ENCODE measurements at regions not wholly inside any gene's neighbourhood (a gene's known extent, or its start where the extent isn't known, plus 50 kb on each side); places are given as distances from the start of the nearest gene placed in this dataset.

- no peaks in the 10 kb centered on the region for H3K4me1 ChIP-seq (ENCODE audit: control insufficient read depth in 3 of 3, insufficient read depth in 2 of 3, low read depth in 1 of 3, low read length in 2 of 3)
- no peaks in the 10 kb centered on the region for H3K9me3 ChIP-seq (ENCODE audit: control insufficient read depth in 2 of 2, insufficient read depth in 1 of 2, low read depth in 1 of 2, low read length in 1 of 2)
- H3K4me3 ChIP-seq (ENCODE audit: low read depth in 1 of 3, low read length in 3 of 3) = peak overlapping the region in 1 of 3 donors; percentile 7
- no peak for DNase-seq
- no peak overlapping the region for H3K27ac ChIP-seq (ENCODE audit: low read depth in 1 of 3, low read length in 2 of 3)
- H3K27me3 ChIP-seq (ENCODE audit: control insufficient read depth in 3 of 3, insufficient read depth in 3 of 3, low read length in 3 of 3) = no peaks in the 10 kb centered on the region
- no peak for FAIRE-seq
- H3K36me3 ChIP-seq (ENCODE audit: control insufficient read depth in 3 of 3, insufficient read depth in 2 of 3, low read depth in 1 of 3, low read length in 3 of 3) = no peaks in the 10 kb centered on the region
- 60 to 75% (median 69%) methylated on average over 5 of the region's 5 CpGs for WGBS, 3 donors
Measured at GRCh38 chr11:105211806-105212554, 72.4 kb upstream of the CARD18 start.

GRCh38 chr11:105208019-105208418 lies 68.5 kb upstream of the CARD18 start:
- DNase-seq (no peak), FAIRE-seq (no peak)
- Histone ChIP-seq H3K9me3 (ENCODE audit: control insufficient read depth in 2 of 2, insufficient read depth in 1 of 2, low read depth in 1 of 2, low read length in 1 of 2) (no peaks in the 10 kb centered on the region), H3K4me1 (ENCODE audit: control insufficient read depth in 3 of 3, insufficient read depth in 2 of 3, low read depth in 1 of 3, low read length in 2 of 3) (peaks cover 0 to 5% (median 0%) of the 10 kb centered on the region in 3 donors), H3K36me3 (ENCODE audit: control insufficient read depth in 3 of 3, insufficient read depth in 2 of 3, low read depth in 1 of 3, low read length in 3 of 3) (no peaks in the 10 kb centered on the region), H3K4me3 (ENCODE audit: low read depth in 1 of 3, low read length in 3 of 3) (no peak overlapping the region), H3K27me3 (ENCODE audit: control insufficient read depth in 3 of 3, insufficient read depth in 3 of 3, low read length in 3 of 3) (no peaks in the 10 kb centered on the region), H3K27ac (ENCODE audit: low read depth in 1 of 3, low read length in 2 of 3) (no peak overlapping the region)
- 90 to 94% (median 92%) methylated on average over 4 of the region's 4 CpGs for WGBS, 3 donors

GRCh38 chr11:105206633-105207032 lies 67.1 kb upstream of the CARD18 start:
- Histone ChIP-seq H3K4me1 (ENCODE audit: control insufficient read depth in 3 of 3, insufficient read depth in 2 of 3, low read depth in 1 of 3, low read length in 2 of 3) (peaks cover 0 to 15% (median 0%) of the 10 kb centered on the region in 3 donors), H3K27ac (ENCODE audit: low read depth in 1 of 3, low read length in 2 of 3) (no peak overlapping the region), H3K27me3 (ENCODE audit: control insufficient read depth in 3 of 3, insufficient read depth in 3 of 3, low read length in 3 of 3) (no peaks in the 10 kb centered on the region), H3K4me3 (ENCODE audit: low read depth in 1 of 3, low read length in 3 of 3) (no peak overlapping the region), H3K36me3 (ENCODE audit: control insufficient read depth in 3 of 3, insufficient read depth in 2 of 3, low read depth in 1 of 3, low read length in 3 of 3) (no peaks in the 10 kb centered on the region), H3K9me3 (ENCODE audit: control insufficient read depth in 2 of 2, insufficient read depth in 1 of 2, low read depth in 1 of 2, low read length in 1 of 2) (no peaks in the 10 kb centered on the region)
- 76 to 82% (median 80%) methylated on average over 4 of the region's 4 CpGs for WGBS, 3 donors
- FAIRE-seq (no peak), DNase-seq (no peak)

GRCh38 chr11:105204636-105205035 lies 65.1 kb upstream of the CARD18 start:
- no peaks in the 10 kb centered on the region for H3K36me3 ChIP-seq (ENCODE audit: control insufficient read depth in 3 of 3, insufficient read depth in 2 of 3, low read depth in 1 of 3, low read length in 3 of 3)
- H3K27ac ChIP-seq (ENCODE audit: low read depth in 1 of 3, low read length in 2 of 3) = no peak overlapping the region
- no peak overlapping the region for H3K4me3 ChIP-seq (ENCODE audit: low read depth in 1 of 3, low read length in 3 of 3)
- no peaks in the 10 kb centered on the region for H3K27me3 ChIP-seq (ENCODE audit: control insufficient read depth in 3 of 3, insufficient read depth in 3 of 3, low read length in 3 of 3)
- DNase-seq (no peak), FAIRE-seq (no peak)
- H3K9me3 ChIP-seq (ENCODE audit: control insufficient read depth in 2 of 2, insufficient read depth in 1 of 2, low read depth in 1 of 2, low read length in 1 of 2) = peaks cover 0 to under 1% of the 10 kb centered on the region in 2 donors
- peaks cover 0 to 22% (median 0%) of the 10 kb centered on the region in 3 donors for H3K4me1 ChIP-seq (ENCODE audit: control insufficient read depth in 3 of 3, insufficient read depth in 2 of 3, low read depth in 1 of 3, low read length in 2 of 3)

GRCh38 chr11:105203569-105204240 lies 64.1 kb upstream of the CARD18 start:
- H3K27me3 ChIP-seq (ENCODE audit: control insufficient read depth in 3 of 3, insufficient read depth in 3 of 3, low read length in 3 of 3) = no peaks in the 10 kb centered on the region
- H3K9me3 ChIP-seq (ENCODE audit: control insufficient read depth in 2 of 2, insufficient read depth in 1 of 2, low read depth in 1 of 2, low read length in 1 of 2) = peaks cover 0 to 3% of the 10 kb centered on the region in 2 donors
- H3K36me3 ChIP-seq (ENCODE audit: control insufficient read depth in 3 of 3, insufficient read depth in 2 of 3, low read depth in 1 of 3, low read length in 3 of 3) = no peaks in the 10 kb centered on the region
- H3K4me3 ChIP-seq (ENCODE audit: low read depth in 1 of 3, low read length in 3 of 3) = no peak overlapping the region
- H3K27ac ChIP-seq (ENCODE audit: low read depth in 1 of 3, low read length in 2 of 3) = peak overlapping the region in 1 of 3 donors; percentile 18
- FAIRE-seq = no peak
- DNase-seq = peak in 1 of 2 donors; percentile 10
- WGBS, 3 donors = 86 to 93% (median 90%) methylated on average over 2 of the region's 2 CpGs
- H3K4me1 ChIP-seq (ENCODE audit: control insufficient read depth in 3 of 3, insufficient read depth in 2 of 3, low read depth in 1 of 3, low read length in 2 of 3) = peaks cover 0 to 22% (median 0%) of the 10 kb centered on the region in 3 donors

DNA sequence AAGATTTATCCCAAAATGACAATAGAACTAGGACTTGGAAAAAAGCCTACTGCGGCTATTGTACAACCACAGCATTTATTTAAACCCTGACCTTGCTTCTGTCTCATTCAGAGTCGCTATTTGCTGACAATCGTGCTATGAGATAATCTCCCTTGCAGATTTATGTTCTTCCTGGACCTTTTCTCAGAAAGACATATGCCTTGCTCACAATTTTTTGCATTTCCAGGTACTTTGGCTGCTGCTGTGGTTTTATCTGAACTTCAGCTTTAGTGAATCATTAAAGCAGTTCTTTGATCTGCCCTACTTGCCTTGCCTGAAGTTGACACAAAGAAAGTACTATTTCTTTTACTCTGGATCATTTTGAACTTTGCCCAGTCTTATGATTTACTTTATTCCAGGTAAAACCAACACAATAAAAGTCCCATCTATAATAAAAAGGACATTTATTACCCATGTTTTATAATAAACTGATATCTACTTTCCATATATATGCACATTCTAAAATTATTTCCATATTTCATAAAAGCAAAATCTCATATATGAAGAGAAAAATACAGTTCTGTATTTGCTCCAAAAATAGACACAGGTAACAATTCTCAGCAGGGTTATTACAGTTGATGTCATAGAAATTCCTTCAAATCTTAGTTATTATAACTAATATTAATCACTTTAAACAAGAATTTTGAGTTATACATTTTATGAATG lies 63.4 kb upstream of the CARD18 start:
- no peaks in the 10 kb centered on the region for H3K27me3 ChIP-seq (ENCODE audit: control insufficient read depth in 3 of 3, insufficient read depth in 3 of 3, low read length in 3 of 3)
- peak; percentile 82 to 90 for DNase-seq
- no peaks in the 10 kb centered on the region for H3K36me3 ChIP-seq (ENCODE audit: control insufficient read depth in 3 of 3, insufficient read depth in 2 of 3, low read depth in 1 of 3, low read length in 3 of 3)
- H3K4me3 ChIP-seq (ENCODE audit: low read depth in 1 of 3, low read length in 3 of 3) = no peak overlapping the region
- H3K9me3 ChIP-seq (ENCODE audit: control insufficient read depth in 2 of 2, insufficient read depth in 1 of 2, low read depth in 1 of 2, low read length in 1 of 2) = peaks cover 0 to 3% of the 10 kb centered on the region in 2 donors
- peak overlapping the region in 1 of 3 donors; percentile 74 for H3K27ac ChIP-seq (ENCODE audit: low read depth in 1 of 3, low read length in 2 of 3)
- 6 to 31% (median 13%) methylated on average over 3 of the region's 3 CpGs for WGBS, 3 donors
- FAIRE-seq = peak; percentile 82
- H3K4me1 ChIP-seq (ENCODE audit: control insufficient read depth in 3 of 3, insufficient read depth in 2 of 3, low read depth in 1 of 3, low read length in 2 of 3) = peaks cover 0 to 22% (median 0%) of the 10 kb centered on the region in 3 donors

GRCh38 chr11:105202422-105202821 lies 62.9 kb upstream of the CARD18 start:
- Histone ChIP-seq H3K4me3 (ENCODE audit: low read depth in 1 of 3, low read length in 3 of 3) (no peak overlapping the region), H3K27me3 (ENCODE audit: control insufficient read depth in 3 of 3, insufficient read depth in 3 of 3, low read length in 3 of 3) (no peaks in the 10 kb centered on the region), H3K36me3 (ENCODE audit: control insufficient read depth in 3 of 3, insufficient read depth in 2 of 3, low read depth in 1 of 3, low read length in 3 of 3) (no peaks in the 10 kb centered on the region), H3K27ac (ENCODE audit: low read depth in 1 of 3, low read length in 2 of 3) (peak overlapping the region in 2 of 3 donors; percentile 70 to 74), H3K9me3 (ENCODE audit: control insufficient read depth in 2 of 2, insufficient read depth in 1 of 2, low read depth in 1 of 2, low read length in 1 of 2) (peaks cover 0 to 3% of the 10 kb centered on the region in 2 donors), H3K4me1 (ENCODE audit: control insufficient read depth in 3 of 3, insufficient read depth in 2 of 3, low read depth in 1 of 3, low read length in 2 of 3) (peaks cover 0 to 22% (median 0%) of the 10 kb centered on the region in 3 donors)
- FAIRE-seq = no peak
- WGBS, 3 donors = 19 to 59% (median 37%) methylated on average over 4 of the region's 4 CpGs
- peak in 1 of 2 donors; percentile 51 for DNase-seq

- Histone ChIP-seq H3K27ac (ENCODE audit: low read depth in 1 of 3, low read length in 2 of 3) (peak overlapping the region in 1 of 3 donors; percentile 74), H3K27me3 (ENCODE audit: control insufficient read depth in 3 of 3, insufficient read depth in 3 of 3, low read length in 3 of 3) (no peaks in the 10 kb centered on the region), H3K4me1 (ENCODE audit: control insufficient read depth in 3 of 3, insufficient read depth in 2 of 3, low read depth in 1 of 3, low read length in 2 of 3) (peaks cover 0 to 22% (median 0%) of the 10 kb centered on the region in 3 donors), H3K9me3 (ENCODE audit: control insufficient read depth in 2 of 2, insufficient read depth in 1 of 2, low read depth in 1 of 2, low read length in 1 of 2) (peaks cover 0 to 3% of the 10 kb centered on the region in 2 donors), H3K4me3 (ENCODE audit: low read depth in 1 of 3, low read length in 3 of 3) (no peak overlapping the region), H3K36me3 (ENCODE audit: control insufficient read depth in 3 of 3, insufficient read depth in 2 of 3, low read depth in 1 of 3, low read length in 3 of 3) (no peaks in the 10 kb centered on the region)
- FAIRE-seq = no peak
- peak; percentile 68 to 70 for DNase-seq
- WGBS, 3 donors = 9 to 35% (median 20%) methylated on average over 5 of the region's 5 CpGs
Measured at GRCh38 chr11:105201166-105201565, 61.6 kb upstream of the CARD18 start.
